GM23338 (cell line): ENCODE measurements at regions not wholly inside any gene's neighbourhood (a gene's known extent, or its start where the extent isn't known, plus 50 kb on each side); places are given as distances from the start of the nearest gene placed in this dataset.

Experiments used
- ATAC-seq: fragments of 200-7000 bp; cut with Tn5 transposase; 3 replicates; pipeline ENCODE4 v1.9.1; 2020
- DNase-seq: peaks from one replicate; pipeline ENCODE4 v3.0.0-alpha.2; 2015; ENCODE audit warnings: low spot score
- H2AFZ ChIP-seq: fragments of 200-600 bp; sonication (generic); 2 replicates; pipeline ENCODE4 v1.8.0; 2016; ENCODE audit warnings: antibody characterized with exemption, mild to moderate bottlenecking, moderate library complexity
- H3F3A ChIP-seq: fragments of 200-600 bp; sonication (generic); replicated peaks from 2 replicates; pipeline ENCODE4 v1.8.0; 2017; ENCODE audit warnings: antibody characterized with exemption, mixed run types, low read depth
- H3K27ac ChIP-seq: fragments of 200-600 bp; sonication (generic); 2 replicates; pipeline ENCODE4 v1.6.1; 2016; ENCODE audit warnings: low read depth
- H3K27me3 ChIP-seq: fragments of 200-600 bp; sonication (generic); 2 replicates; pipeline ENCODE4 v1.8.0; 2016; ENCODE audit warnings: mild to moderate bottlenecking, mixed run types, moderate library complexity; ENCODE audit not compliant: insufficient read depth
- H3K36me3 ChIP-seq: fragments of 200-600 bp; sonication (generic); 2 replicates; pipeline ENCODE4 v1.8.0; 2016; ENCODE audit warnings: mild to moderate bottlenecking; ENCODE audit not compliant: insufficient read depth
- H3K4me1 ChIP-seq: fragments of 200-600 bp; sonication (generic); 2 replicates; pipeline ENCODE4 v1.8.0; 2016; ENCODE audit warnings: mild to moderate bottlenecking, moderate library complexity; ENCODE audit not compliant: insufficient read depth
- H3K4me2 ChIP-seq: fragments of 200-600 bp; sonication (generic); 2 replicates; pipeline ENCODE4 v1.7.1; 2017; ENCODE audit warnings: mixed run types
- H3K4me3 ChIP-seq: fragments of 200-600 bp; sonication (generic); 2 replicates; pipeline ENCODE4 v1.6.1; 2016; ENCODE audit warnings: mixed run types
- H3K79me2 ChIP-seq: fragments of 200-600 bp; sonication (generic); replicated peaks from 2 replicates; pipeline ENCODE4 v1.8.0; 2017; ENCODE audit warnings: mild to moderate bottlenecking; ENCODE audit not compliant: insufficient read depth
- H3K9me2 ChIP-seq: fragments of 200-600 bp; sonication (generic); 2 replicates; pipeline ENCODE4 v1.8.0; 2017; ENCODE audit not compliant: insufficient read depth
- H4K20me1 ChIP-seq: fragments of 200-600 bp; sonication (generic); replicated peaks from 2 replicates; pipeline ENCODE4 v1.8.0; 2017; ENCODE audit warnings: mild to moderate bottlenecking; ENCODE audit not compliant: insufficient read depth
- H3K27ac Mint-ChIP-seq: 2 replicates; pipeline ENCODE4 v1.8.0; 2020; ENCODE audit warnings: inconsistent platforms, mild to moderate bottlenecking, moderate library complexity, mixed read lengths
- H3K27me3 Mint-ChIP-seq: 3 replicates; pipeline ENCODE4 v1.8.0; 2022; ENCODE audit warnings: low read depth, mild to moderate bottlenecking, moderate library complexity, mixed read lengths, inconsistent platforms; ENCODE audit not compliant: insufficient read depth, poor library complexity
- H3K36me3 Mint-ChIP-seq: 3 replicates; pipeline ENCODE4 v1.8.0; 2021; ENCODE audit warnings: low read depth, mild to moderate bottlenecking, inconsistent platforms, moderate library complexity, mixed read lengths
- H3K4me1 Mint-ChIP-seq: 3 replicates; pipeline ENCODE4 v1.8.0; 2020; ENCODE audit warnings: mild to moderate bottlenecking, inconsistent platforms, mixed read lengths
- H3K4me3 Mint-ChIP-seq: 3 replicates; pipeline ENCODE4 v1.8.0; 2021; ENCODE audit warnings: moderate library complexity, mild to moderate bottlenecking, inconsistent platforms, mixed read lengths
- H3K9me3 Mint-ChIP-seq: 3 replicates; pipeline ENCODE4 v1.8.0; 2020; ENCODE audit warnings: moderate library complexity, mild to moderate bottlenecking, inconsistent platforms, mixed read lengths
- CTCF ChIP-seq, 2 experiments: fragments of 200-600 bp in 1 of 2; sonication (generic) in 1 of 2; conservative IDR thresholded peaks; 2 replicates each; pipeline versions ENCODE4 v1.5.1 to v1.6.1; 2016 to 2017; ENCODE audit warnings: antibody characterized with exemption in 2 of 2, low read depth in 2 of 2, mild to moderate bottlenecking in 2 of 2, moderate library complexity in 1 of 2
- EZH2 ChIP-seq: fragments of 200-600 bp; sonication (generic); IDR thresholded peaks from one replicate; pipeline ENCODE4 v1.8.0; 2017; ENCODE audit warnings: antibody characterized with exemption, mild to moderate bottlenecking, low read depth; ENCODE audit not compliant: unreplicated experiment
- NANOG ChIP-seq: IDR thresholded peaks from 2 replicates; pipeline ENCODE4 v1.6.1; 2016; ENCODE audit warnings: antibody characterized with exemption, borderline replicate concordance
- POLR2AphosphoS5 ChIP-seq: IDR thresholded peaks from 2 replicates; pipeline ENCODE4 v1.6.1; 2016; ENCODE audit warnings: antibody characterized with exemption, low read depth
- REST ChIP-seq: IDR thresholded peaks from one replicate; pipeline ENCODE4 v1.6.1; 2018; ENCODE audit warnings: antibody characterized with exemption; ENCODE audit not compliant: unreplicated experiment
- ZNF331 ChIP-seq: fragments of 250-450 bp; sonication (Bioruptor Pico); IDR thresholded peaks from 2 replicates; pipeline ENCODE4 v1.5.0; 2020; ENCODE audit warnings: low read depth, mild to moderate bottlenecking, moderate library complexity
- TF ChIP-seq, protein P1 (sequence below): IDR thresholded peaks from 2 replicates; pipeline ENCODE4 v1.6.1; 2016; ENCODE audit warnings: antibody characterized with exemption

- Histone ChIP-seq H3K4me3 (no peak overlapping the region), H3K9me2 (no peaks in the 10 kb centered on the region), H3K36me3 (no peaks in the 10 kb centered on the region; the same call in 1 of the 2 replicates), H3K4me2 (no peak overlapping the region), H3F3A (no peaks in the 10 kb centered on the region), H3K4me1 (no peaks in the 10 kb centered on the region), H3K27me3 (no peaks in the 10 kb centered on the region), H3K79me2 (no peaks in the 10 kb centered on the region), H2AFZ (no peak overlapping the region), H4K20me1 (no peaks in the 10 kb centered on the region), H3K27ac (no peak overlapping the region)
- peaks cover 5% of the 10 kb centered on the region for H3K27me3 Mint-ChIP-seq
- H3K9me3 Mint-ChIP-seq, result peaks cover 94% of the 10 kb centered on the region
- ATAC-seq, result no peak
- no peaks in the 10 kb centered on the region for H3K4me1 Mint-ChIP-seq
- no peak for TF ChIP-seq CTCF (conservative IDR thresholded peaks at IDR 0.05; ENCODE audit: low read depth in 2 of 2)
- H3K36me3 Mint-ChIP-seq, result peaks cover 31% of the 10 kb centered on the region
- no peak for DNase-seq
- H3K4me3 Mint-ChIP-seq, result no peak overlapping the region
- no peak overlapping the region for H3K27ac Mint-ChIP-seq
These were observed 2272.1 kb downstream of the TP53TG3F start for GRCh38 chr16:35731341-35732040.

GRCh38 chr16:35732046-35732810 is 2272.8 kb downstream of the TP53TG3F start:
- DNase-seq (no peak), ATAC-seq (no peak)
- Histone ChIP-seq H3K9me2 (no peaks in the 10 kb centered on the region), H3K36me3 (no peaks in the 10 kb centered on the region; the same call in 1 of the 2 replicates), H3K4me1 (no peaks in the 10 kb centered on the region), H3K27ac (no peak overlapping the region), H3K27me3 (no peaks in the 10 kb centered on the region), H3K79me2 (no peaks in the 10 kb centered on the region), H3F3A (no peaks in the 10 kb centered on the region), H3K4me2 (no peak overlapping the region), H3K4me3 (no peak overlapping the region), H2AFZ (no peak overlapping the region), H4K20me1 (no peaks in the 10 kb centered on the region)
- no peak for TF ChIP-seq REST
- TF ChIP-seq EZH2, result no peak
- TF ChIP-seq, protein P1, sequence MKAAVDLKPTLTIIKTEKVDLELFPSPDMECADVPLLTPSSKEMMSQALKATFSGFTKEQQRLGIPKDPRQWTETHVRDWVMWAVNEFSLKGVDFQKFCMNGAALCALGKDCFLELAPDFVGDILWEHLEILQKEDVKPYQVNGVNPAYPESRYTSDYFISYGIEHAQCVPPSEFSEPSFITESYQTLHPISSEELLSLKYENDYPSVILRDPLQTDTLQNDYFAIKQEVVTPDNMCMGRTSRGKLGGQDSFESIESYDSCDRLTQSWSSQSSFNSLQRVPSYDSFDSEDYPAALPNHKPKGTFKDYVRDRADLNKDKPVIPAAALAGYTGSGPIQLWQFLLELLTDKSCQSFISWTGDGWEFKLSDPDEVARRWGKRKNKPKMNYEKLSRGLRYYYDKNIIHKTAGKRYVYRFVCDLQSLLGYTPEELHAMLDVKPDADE, result no peak
- no peak for TF ChIP-seq NANOG
- no peak for TF ChIP-seq ZNF331 (CRISPR knock-in tag)
- no peak for TF ChIP-seq POLR2AphosphoS5
- Mint-ChIP-seq H3K27me3 (peaks cover 7% of the 10 kb centered on the region), H3K27ac (no peak overlapping the region), H3K4me3 (no peak overlapping the region), H3K9me3 (peaks cover 94% of the 10 kb centered on the region), H3K36me3 (peaks cover 32% of the 10 kb centered on the region), H3K4me1 (no peaks in the 10 kb centered on the region)
